ENCODE measurements at regions not wholly inside any gene's neighbourhood (a gene's known extent, or its start where the extent isn't known, plus 50 kb on each side); places are given as distances from the start of the nearest gene placed in this dataset.

DNA sequence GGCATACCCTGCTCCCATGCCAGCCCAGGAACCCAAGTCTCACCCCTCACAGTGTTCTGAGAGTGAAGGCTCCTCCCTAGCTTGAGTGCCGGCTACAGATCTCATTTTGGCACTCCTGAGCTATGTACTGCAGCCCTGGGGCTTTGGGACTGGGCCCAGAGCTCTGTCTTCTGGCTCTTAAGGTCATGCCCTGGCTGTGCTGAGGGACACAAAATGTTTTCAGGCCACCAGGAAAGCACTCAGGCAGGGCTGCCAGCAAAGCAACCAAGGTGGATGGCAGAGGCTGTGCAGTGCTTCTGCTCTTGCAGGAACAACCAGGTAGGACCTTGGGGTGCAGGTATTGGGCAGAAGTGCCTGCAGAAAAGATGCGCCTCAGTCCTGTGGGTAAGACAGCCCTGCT, 564.0 kb downstream of the SLC6A15 start:
- ATAC-seq (no peak), DNase-seq (no peak)
- H3K4me1 ChIP-seq, result no peaks in the 10 kb centered on the region
- TF ChIP-seq, protein P1, sequence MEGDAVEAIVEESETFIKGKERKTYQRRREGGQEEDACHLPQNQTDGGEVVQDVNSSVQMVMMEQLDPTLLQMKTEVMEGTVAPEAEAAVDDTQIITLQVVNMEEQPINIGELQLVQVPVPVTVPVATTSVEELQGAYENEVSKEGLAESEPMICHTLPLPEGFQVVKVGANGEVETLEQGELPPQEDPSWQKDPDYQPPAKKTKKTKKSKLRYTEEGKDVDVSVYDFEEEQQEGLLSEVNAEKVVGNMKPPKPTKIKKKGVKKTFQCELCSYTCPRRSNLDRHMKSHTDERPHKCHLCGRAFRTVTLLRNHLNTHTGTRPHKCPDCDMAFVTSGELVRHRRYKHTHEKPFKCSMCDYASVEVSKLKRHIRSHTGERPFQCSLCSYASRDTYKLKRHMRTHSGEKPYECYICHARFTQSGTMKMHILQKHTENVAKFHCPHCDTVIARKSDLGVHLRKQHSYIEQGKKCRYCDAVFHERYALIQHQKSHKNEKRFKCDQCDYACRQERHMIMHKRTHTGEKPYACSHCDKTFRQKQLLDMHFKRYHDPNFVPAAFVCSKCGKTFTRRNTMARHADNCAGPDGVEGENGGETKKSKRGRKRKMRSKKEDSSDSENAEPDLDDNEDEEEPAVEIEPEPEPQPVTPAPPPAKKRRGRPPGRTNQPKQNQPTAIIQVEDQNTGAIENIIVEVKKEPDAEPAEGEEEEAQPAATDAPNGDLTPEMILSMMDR (IDR thresholded peaks at IDR 0.05), result no peak
- no peak overlapping the region for H3K4me3 ChIP-seq
- intact Hi-C loops (cut with DNase I), result no loop called here
- H3K9me3 ChIP-seq, result peaks cover 0 to 10% of the 10 kb centered on the region in 2 donors
- no peaks in the 10 kb centered on the region for H3K36me3 ChIP-seq
- H3K27me3 ChIP-seq, result no peaks in the 10 kb centered on the region
- H3K27ac ChIP-seq, result no peak overlapping the region

DNA sequence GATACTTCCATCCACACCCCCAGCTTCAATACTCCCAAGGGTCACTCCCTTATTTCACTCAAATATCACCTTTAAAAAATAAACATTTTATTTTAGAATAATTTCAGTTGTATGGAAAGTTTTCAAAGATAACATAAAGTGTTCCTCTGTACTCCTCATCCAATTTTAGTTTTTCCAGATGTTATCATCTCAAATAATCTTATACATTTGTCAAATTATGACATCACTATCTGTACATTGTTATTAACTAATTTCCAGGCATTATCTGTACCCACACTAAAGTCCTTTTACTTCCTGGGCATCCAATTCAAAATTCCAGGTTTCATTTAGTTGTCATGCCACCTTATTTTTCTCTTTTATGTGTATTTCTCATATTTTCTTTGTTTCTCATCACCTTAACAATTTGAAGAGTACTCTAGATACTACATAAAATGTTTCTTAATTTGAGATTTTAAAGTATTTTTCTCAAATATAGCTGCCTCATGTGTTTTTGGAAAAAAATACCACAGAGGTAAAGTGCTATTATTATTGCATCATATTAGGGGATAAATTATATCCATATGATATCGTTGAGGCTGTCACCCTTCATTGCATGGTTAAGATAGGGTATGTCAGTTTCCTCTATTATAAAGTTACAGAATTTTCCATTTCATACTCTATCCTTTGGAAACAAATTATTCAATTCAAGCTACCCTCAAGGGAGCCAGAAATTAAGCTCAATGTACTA, 571.0 kb downstream of the SLC6A15 start:
- Histone ChIP-seq H3K4me1 (no peaks in the 10 kb centered on the region), H3K9me3 (peaks cover 0 to 5% of the 10 kb centered on the region in 2 donors), H3K27me3 (no peaks in the 10 kb centered on the region), H3K27ac (no peak overlapping the region), H3K36me3 (no peaks in the 10 kb centered on the region), H3K4me3 (no peak overlapping the region)
- TF ChIP-seq, protein P1 (IDR thresholded peaks at IDR 0.05), result no peak
- intact Hi-C loops (cut with DNase I), result no loop called here
- DNase-seq (no peak), ATAC-seq (no peak)

DNA sequence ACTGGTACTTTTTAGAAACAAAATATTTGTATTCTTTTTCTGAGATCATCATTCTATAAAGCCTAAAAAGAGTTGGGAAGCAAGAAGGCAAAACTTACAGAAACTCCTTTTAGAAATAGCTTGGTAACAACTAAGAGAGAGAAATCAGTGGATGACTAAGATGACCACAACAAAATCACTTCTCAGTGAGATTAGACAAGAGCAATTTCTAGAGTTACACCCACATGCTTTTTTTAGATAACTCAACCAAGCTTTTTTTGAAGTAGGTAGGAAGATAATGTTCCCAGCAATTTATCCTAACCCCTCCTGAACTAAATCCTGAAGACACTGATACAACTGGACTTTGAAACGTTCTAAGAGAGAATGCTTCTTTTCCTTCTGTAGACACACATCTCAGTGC, 576.4 kb downstream of the SLC6A15 start:
- Histone ChIP-seq H3K4me1 (no peaks in the 10 kb centered on the region), H3K27ac (no peak overlapping the region), H3K27me3 (no peaks in the 10 kb centered on the region), H3K9me3 (no peaks in the 10 kb centered on the region), H3K36me3 (no peaks in the 10 kb centered on the region), H3K4me3 (no peak overlapping the region)
- no peak for DNase-seq
- TF ChIP-seq, protein P1 (IDR thresholded peaks at IDR 0.05), result no peak
- intact Hi-C loops (cut with DNase I), result no loop called here
- ATAC-seq, result no peak

DNA sequence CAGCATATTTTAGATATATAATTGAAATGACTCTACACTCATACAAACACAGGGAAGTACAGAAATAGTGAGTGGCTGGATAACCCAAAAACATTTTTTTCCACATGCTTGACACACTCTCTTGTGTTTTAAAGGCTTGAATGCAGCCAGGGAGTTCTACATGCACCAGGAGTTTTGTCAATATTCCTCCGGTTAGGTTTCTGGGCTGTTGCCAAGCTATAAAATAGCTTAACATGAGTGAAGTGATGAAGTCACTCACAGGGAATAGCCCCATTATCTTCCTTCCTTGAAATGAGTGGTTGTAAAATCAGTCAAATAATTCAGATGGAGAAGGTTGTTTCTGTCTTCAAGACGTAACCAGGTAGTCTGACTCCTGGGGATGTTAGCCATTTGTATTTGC, 582.7 kb downstream of the SLC6A15 start:
- ATAC-seq (no peak), DNase-seq (no peak)
- Histone ChIP-seq H3K9me3 (no peaks in the 10 kb centered on the region), H3K27ac (no peak overlapping the region), H3K27me3 (no peaks in the 10 kb centered on the region), H3K4me3 (no peak overlapping the region), H3K4me1 (no peaks in the 10 kb centered on the region), H3K36me3 (no peaks in the 10 kb centered on the region)
- TF ChIP-seq, protein P1 (IDR thresholded peaks at IDR 0.05), result no peak
- intact Hi-C loops (cut with DNase I), result no loop called here

DNA sequence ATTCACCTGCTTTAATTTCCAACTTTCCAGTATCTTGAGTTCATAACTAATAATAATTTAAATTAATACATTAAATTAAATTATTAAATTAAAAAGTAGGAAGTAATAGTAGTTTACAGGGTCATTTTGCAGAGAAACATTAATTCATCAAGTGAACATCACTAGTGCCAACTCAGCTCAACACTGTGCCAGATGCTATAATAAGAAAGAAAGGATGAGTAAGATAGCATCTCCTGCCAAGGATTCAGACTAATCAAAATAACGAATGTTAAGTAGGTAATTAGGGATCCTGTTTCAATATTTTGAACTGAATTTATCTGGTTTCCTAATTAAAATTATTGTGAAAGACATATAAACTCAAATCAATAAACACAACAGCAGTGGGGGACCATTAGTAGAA, 596.7 kb downstream of the SLC6A15 start:
- TF ChIP-seq, protein P1 (IDR thresholded peaks at IDR 0.05), result no peak
- Histone ChIP-seq H3K27ac (no peak overlapping the region), H3K9me3 (no peaks in the 10 kb centered on the region), H3K36me3 (no peaks in the 10 kb centered on the region), H3K4me3 (no peak overlapping the region), H3K27me3 (no peaks in the 10 kb centered on the region), H3K4me1 (no peaks in the 10 kb centered on the region)
- ATAC-seq, result no peak
- no peak for DNase-seq
- intact Hi-C loops (cut with DNase I), result no loop called here
